C4-2B (cell line): ENCODE measurements at regions not wholly inside any gene's neighbourhood (a gene's known extent, or its start where the extent isn't known, plus 50 kb on each side); places are given as distances from the start of the nearest gene placed in this dataset.

Experiments used
- CTCF ChIP-seq: fragments of 450-650 bp; conservative IDR thresholded peaks from 2 replicates; pipeline ENCODE4 v1.5.1; 2017; ENCODE audit warnings: mild to moderate bottlenecking
- ZFX ChIP-seq: fragments of 450-650 bp; IDR thresholded peaks from 2 replicates; pipeline ENCODE4 v1.6.1; 2017

DNA sequence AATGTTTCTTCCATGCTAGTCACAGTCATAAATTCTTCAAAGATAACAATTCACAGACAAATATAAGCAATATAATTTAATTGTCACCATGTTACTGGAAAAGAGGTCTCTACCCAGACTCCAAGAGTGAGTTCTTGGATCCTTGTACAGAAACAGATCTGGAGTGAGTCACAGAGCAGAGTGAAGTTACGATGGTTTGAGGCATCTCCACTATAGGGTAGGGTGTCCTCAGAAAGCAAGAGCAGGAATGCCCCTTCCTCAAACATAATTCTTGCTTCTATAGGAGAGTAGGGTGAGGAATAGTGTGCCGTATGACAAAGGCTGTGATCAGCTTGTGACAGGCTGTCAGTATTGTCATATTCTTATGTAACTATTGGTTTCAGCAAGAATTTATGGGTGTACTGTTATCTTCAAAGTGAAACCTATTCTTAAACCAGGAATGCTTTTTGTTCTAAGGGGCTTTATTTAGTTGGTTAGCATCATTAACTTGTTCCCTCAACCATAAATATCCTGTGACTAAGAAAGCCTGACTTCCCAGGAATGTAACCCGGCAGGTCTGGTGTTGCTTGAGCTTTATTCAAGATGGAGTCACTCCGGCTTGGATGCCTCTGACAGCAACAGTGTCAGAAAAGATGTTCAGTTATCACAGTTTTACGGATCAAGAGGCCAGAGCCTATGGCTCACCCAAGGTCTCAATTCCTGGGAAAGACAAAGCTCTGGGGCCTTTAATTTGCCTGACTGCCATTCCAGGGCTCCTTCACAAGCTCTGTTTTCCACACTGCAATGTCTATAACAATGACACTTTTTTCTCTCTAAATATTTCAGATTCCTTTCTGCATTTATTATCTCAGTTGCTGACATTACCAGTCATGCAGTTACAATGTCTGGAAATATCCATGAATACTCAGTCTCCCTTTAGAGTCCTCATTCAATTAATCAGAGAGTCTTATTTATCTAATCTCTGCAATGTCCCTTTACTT, 298.6 kb downstream of the C6orf118 start:
- TF ChIP-seq CTCF: no peak
- no peak for TF ChIP-seq ZFX
